ENCODE measurements at regions not wholly inside any gene's neighbourhood (a gene's known extent, or its start where the extent isn't known, plus 50 kb on each side); places are given as distances from the start of the nearest gene placed in this dataset.
A peak's percentile ranks its signal among the peaks of the same experiment; 100 is the strongest.

DNA sequence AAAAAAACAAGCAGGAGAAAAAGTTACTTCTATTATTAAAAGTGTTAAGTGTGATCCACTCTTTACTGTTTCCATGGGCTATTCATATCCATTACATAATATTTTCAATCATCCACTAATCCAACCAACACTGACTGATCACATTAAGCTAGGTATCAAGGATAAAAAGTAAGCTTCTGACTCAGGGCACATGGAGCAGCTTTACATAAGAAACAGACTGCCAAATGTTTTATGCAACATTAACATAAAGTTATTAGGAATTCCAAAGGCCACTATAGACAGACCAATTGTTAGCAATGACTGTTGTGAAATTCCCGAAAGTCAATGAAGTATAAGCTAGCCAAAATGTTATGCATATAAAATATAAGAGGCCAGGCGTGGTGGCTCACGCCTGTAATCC is 277.6 kb downstream of the ZEB2 start:
- DNase-seq (ENCODE audit: low read depth, low spot score) = no peak

DNA sequence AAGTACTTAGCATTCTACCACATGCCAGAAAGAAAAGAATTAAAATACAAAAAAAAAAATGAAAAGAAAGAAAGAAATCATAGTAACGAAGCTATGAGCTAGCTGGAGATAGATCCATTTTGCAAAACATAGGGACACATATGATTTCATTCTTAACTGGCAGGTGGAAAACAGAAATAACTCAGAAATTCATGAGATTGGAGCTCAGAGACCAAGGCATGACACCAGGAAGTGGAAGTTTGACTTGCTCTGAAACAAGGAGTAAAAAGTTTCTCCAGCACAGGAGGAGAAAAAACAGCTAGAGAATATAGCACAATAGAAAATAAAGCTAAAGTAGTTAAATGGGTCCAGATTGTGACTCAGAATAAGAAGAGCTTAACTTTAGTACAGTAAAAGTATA is 278.1 kb downstream of the ZEB2 start:
- no peak for DNase-seq (ENCODE audit: low read depth, low spot score)

DNA sequence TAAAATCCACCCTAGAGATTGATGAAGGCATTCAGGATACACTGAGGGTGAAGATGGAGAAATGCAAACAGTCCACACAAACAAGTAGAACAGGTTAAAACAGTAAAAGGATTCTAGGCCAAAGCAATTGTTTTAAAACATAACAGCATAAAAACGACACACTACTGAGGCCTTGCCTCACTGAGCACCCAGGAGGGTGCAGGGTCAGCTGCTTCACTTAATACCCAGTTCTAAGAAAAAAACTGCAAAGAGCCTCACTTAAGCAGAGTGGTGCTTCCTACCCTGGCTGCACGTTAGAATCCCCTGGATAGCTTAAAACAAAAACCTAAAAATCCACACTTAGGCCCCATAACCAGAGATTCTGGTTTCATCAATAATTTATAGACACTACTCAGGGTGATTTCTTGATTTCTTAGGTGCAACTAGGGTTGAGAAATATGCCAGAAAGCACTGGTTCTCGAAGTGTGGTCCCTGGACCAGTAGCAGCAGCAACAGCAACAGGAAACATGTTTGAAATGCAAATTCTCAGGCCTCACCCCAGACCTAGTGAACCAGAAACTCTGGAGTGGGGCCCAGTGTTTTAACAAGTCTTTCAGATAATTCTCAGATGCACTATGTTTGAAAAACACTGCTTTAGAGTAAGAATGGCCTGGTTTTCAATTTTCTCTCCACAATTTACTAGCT is 279.1 kb downstream of the ZEB2 start:
- DNase-seq (ENCODE audit: low read depth, low spot score) = no peak

DNA sequence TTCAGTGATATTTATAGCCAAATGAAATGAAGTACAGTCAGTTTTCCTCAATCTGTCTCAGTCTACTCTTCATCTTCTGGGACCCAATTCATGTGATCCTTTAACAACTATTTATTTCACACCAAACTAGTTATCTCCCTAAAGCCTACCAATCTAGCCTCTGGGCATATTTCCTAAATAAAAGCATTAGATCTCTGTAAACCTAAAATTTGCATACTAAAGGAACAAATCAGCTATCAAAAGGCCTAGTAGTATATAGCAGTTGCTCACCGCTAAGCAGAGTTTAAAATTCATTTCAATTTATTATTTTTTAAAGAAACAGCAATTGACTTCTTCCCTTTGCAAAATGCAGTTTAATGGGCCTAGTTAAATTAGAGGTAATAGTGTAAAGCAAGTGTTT is 280.2 kb downstream of the ZEB2 start:
- no peak for DNase-seq (ENCODE audit: low read depth, low spot score)

DNA sequence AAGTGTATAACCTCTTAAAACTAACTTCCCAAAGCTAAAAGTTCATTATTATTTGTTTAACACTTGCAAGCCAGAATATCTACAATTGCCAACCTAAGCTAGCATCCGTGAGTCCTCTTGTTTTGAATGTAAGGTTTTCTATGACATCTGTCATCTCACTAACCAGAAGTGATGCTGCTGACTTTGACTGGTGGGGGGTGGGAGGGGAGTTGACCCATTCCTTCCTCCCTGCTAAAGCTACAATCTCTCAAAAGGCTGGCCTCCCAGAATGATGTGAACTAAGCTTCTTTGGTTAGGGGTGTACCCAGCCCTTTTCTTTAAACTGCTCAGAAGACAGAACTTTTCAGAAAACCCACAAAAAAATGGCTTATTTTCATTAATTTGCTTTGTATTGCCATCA is 280.6 kb downstream of the ZEB2 start:
- no peak for DNase-seq (ENCODE audit: low read depth, low spot score)

DNA sequence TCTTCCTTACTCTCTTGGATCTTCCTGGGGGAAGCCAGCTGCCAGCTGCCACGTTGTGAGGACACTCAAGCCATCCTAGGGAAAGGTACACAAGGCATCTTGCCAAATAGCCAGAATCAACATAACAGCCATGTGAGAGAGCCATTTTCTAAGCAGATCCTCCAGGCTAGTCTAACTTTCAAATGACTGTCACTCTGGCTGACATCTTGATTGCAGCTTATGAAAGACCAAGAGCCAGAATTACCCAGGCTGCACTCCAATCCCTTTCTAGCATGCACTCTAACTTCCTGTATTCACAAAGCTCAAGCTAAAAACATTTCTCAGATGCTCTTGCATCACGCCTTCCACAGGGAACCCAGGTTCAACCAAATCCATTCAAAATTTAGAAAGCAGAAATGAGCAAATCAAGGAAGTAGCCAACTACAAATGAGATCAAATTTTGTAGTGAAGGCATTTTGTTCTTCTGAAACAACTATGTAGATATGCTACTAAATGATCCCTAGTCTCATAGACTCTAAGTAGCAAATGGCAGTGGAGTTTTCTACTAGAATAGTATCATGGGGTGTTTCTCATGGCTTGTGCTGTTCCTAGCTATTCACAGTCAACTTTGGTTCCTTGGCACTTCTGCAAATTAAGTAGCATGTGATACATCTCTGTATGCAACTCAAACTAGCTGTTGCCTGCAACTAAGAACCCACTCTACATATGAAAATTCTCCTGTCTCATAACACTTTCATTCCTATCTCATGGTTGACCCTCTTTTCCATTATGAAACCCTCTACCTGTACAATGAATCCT is 281.9 kb downstream of the ZEB2 start:
- no peak for DNase-seq (ENCODE audit: low read depth, low spot score)

DNA sequence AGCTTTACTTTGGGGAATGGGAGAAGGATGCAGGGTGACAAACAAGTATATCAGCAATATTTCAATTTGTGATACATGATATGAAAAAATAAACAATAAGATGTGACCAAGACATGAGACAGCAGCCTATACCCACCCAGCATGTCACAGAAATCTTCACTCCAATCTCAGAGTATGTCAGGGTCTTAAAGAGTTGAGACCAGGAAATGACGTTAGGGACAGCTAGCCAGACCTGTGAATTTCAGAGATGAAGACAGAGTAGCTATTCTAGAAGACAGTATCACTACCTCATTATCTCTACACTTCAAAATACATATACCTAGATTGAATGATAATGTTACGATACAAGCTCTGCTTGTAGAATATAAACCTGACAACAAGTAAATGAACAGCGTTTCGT is 282.8 kb downstream of the ZEB2 start:
- DNase-seq (ENCODE audit: low read depth, low spot score) = no peak

DNA sequence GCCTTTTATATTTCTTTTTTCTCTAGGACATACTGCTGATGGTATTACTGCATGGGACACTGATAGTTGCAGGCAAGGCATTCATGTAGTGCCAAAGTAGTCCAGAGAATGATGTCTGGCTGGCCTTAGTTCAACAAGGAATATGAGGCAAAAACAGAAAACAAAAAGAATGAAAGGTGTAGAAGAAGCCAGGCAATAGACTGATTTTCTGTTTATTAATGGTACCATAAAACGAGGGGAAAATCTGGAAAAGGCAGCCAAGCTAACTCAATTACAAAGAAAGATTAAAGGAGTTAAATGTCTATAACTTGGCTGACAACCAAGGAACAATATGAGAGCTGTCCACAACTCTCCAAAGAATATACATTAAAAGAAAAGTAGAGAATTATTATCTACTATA is 284.9 kb downstream of the ZEB2 start:
- DNase-seq (ENCODE audit: low read depth, low spot score) = no peak

DNA sequence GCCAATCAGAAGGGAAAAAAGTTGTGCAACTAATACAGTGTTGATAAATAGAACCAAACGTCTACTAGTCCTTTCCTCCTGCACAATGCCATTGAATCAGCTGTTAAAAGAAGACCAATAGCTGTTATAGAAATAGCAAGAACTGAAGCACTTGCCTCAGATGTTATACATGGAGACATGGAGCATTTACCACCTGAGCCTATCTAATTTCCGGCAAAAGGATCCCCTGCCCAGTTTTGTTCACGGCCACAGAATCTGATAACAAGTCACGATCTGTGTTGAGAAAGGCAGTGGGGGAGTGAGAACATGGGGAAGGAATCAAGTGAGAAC is 285.4 kb downstream of the ZEB2 start:
- DNase-seq (ENCODE audit: low read depth, low spot score) = no peak

DNA sequence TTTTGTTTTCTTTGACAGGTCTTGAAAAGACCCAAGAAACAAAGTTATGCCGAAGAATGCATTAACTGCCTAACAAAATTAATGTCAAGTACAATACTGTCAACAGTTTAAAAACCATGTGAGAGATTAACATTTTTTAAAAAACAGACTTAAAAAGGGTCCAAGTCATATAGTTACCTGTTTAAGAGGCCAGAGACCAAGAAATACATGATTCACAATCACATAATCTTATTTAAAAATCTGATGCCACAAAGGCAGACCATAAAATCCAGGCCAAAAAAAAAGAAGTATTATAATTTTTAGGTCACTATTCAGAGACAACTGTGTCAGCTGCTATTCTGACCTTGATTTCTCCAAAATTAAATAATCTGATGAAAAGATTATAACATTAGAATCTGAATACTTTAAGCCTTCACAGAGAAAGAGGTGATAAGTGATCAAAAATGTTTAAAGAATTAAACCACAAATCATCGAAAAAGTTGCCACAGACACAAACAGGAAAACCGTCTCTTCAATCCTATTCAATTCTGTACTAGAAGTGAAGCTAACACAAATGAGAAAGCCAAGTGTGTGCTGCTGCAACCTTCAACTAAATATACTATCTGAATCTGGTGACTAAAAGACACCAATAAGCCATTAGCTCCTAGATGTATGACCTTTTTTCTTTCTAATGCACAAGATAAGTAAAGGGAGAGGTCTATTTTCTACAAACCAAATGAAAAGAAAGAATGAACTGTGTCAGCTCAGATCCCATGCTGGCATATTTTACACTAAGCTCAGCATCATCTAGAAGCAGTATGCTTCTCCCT is 286.0 kb downstream of the ZEB2 start:
- DNase-seq (ENCODE audit: low read depth, low spot score) = no peak

DNA sequence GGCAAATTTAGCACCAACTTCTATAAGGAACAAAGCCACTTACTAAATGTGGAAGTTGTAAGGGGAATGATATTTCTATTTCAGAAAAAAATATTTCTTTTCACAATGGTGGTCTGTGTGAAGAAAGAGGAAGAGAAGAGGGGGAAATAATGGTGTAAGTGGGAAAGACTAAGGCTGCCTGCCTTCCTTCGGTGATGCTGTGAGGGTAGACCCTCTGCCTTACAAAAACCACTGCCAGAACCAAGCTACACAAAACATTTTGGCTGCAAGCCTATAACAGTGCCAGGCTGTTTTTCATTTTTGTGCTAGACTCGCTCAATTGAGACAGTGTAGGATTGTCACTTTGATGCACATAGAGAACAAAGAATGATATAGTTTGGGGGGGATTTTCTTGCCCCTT is 286.6 kb downstream of the ZEB2 start:
- peak; percentile 3 for DNase-seq (ENCODE audit: low read depth, low spot score)

DNA sequence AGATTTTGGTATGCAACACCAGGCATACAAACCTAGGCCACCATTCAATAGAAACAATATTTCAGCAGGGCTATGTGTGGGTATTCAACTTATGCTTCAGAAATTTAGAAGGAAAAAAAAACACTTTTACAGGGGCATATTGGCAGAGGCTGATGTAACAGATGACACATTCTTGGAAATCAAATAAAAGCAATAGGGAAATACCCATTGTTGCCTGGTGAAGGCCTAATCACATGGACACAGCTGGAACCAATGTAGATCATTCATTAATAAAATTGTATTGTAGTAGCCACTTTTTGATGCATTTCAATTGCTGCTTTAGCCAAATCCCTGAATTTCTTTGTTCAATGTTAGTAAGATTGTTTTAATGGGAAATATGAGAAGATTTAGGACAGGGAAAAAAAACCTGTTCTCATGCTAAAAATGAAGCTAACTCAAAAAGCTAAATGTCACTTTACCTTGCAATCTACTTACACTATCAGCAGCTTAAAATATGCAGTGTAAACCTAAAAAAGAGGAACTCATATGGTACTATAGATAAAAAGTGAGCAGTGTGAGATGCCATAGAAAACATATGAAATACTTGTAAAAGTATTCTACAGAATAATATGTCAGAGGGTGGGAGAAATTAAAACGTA is 289.4 kb downstream of the ZEB2 start:
- no peak for DNase-seq (ENCODE audit: low read depth, low spot score)

DNA sequence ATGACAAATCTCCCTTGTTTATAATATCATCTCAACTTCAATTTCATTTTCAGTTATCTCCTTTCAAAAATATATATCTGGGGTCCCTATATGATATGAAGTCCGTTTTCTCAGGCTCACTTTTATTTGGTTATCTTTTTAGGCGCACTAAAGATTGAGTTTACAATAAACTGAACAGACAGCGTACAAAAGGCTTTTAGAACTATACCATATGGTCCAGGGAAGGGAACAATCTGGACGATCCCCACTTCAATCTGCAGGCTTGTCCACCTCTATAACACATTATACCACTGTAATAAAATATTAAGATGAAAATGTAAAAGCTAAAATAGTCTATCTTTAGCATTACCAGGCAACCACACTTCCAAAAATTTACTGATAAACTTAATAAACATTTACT is 289.9 kb downstream of the ZEB2 start:
- DNase-seq (ENCODE audit: low read depth, low spot score) = no peak

DNA sequence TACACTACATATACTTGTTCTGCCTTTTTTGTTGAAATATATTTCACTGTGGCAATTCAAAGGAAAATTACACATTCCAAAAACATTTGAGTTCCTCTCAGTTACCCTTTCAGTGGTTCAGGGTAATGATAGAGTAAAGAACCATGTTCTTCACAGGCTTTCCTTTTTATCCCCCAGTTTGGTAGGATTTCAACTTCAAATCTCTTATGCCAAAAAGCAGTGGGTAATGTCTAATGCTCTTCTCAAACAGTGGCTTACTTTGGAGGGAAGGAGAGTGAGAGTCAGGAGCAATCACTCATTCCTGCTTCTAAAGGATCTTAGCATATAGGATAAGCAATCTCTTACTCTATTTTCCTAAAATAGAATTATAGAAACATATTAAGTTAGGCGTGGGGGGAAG is 290.6 kb downstream of the ZEB2 start:
- no peak for DNase-seq (ENCODE audit: low read depth, low spot score)

DNA sequence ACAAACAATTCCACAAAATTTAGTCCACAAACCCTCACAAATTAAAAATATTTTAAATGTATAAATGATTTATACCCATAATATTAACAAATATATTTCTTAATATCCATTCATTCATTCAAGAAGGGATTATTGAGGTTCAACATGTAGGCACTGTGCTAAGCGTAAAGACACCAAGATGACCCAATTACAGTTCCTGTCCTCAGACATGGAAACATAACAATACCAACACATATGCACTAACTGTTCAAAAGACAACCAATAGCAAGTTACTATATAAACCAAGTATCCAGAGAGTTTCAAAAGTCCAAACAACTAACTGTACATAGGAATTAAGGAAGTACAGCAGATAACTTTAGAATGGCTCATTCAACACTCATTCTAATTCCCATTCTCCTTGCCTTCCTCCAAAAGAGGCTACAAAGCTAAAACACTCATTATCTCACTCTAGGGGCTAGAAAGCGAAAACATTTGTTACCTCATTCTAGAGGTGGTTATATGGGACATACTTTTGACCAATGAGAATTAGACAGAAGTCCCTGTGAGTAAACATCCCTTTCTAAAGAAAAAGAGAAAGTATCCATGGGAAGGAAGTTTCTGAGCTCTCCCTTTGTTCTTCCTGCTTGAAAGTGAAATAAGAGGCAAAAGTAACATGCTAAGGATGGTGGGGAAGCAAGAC is 292.4 kb downstream of the ZEB2 start:
- DNase-seq (ENCODE audit: low read depth, low spot score) = no peak

DNA sequence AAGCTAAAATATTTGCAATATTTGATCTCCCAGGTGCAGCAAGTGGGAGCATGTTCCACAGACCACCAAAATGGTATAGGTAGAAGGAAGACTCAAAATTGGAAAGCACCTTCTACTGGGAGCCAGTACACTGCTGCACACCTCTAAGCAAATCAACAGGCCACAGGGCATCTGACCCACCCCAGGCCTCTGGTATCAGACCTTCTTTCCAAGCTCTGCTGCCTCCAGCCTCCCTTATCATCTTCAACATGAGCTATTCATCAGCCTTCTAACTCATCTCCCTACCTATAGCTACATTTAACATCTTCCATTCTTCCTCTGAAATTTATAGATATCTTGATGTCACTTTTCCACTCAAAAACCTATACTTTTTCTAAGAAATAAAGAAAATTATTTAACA is 294.8 kb downstream of the ZEB2 start:
- DNase-seq (ENCODE audit: low read depth, low spot score) = no peak

DNA sequence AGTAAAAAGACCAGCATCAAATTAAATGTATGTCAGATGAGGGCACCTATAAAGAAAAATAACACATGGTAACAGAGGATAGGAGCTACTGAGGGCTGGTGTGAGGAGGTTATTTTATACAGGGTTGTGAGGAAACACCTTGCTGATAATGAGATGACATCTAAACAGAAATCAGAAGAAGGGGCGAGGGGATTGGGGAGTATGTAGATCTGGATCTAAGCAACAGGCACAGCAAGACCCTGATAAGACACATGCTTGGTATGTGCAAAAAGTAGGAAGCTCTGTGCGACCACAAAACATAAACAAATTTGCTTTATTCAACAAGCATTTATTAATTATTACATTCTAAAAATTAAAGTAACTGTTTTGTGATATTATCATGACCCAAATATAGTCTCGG is 295.4 kb downstream of the ZEB2 start:
- DNase-seq (ENCODE audit: low read depth, low spot score) = no peak

DNA sequence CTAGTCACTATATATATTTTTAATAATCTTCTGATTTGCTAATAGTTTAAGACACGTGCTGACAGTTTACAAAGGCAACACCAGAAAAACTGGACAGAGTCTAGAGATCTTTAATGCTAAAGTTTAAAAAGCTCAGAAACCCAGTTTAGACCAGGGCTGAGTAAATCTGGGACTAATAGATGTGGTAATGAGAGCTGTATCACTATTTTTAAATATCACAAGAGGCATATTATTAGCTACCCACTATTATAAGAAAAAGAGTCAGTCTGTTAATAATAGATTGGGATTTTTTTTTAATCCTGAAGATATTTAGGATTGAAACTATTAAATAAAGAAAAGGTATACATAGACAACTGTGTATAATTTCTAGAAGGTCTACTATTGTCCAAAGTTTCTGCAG is 299.9 kb downstream of the ZEB2 start:
- no peak for DNase-seq (ENCODE audit: low read depth, low spot score)

DNA sequence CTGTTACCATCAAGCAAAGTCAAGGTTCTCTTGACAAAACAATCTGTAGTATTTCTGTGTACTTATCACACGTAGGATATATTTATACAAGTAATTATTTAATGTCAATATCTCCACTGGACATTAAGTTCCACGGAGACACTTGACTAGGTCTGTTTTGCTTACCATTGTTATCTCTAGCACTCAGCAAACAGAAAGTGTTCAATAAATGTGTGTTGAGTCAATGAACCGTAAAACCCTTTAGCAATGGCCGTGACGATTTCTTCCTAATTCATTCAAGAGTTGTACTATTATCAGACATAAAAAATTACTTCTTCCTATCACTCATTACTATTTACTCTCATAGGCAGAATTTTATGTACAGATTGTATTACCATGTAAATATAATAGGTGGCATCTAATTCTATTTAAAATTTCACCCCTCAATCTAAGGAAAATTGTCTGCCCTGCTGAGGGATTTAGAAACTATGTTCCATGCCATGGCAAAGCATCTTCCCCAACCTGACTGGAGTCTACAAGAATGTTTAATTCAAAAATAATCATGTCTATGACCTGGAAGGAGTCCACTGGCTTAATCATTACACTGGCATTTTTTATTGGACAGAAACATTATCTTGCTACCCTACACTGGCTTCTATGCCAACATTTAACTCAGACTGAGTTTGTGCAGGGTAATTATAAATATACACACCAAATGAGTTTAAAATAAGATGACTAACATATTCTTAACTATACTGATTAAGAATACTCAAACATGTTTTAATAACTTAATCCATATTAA is 301.9 kb downstream of the ZEB2 start:
- DNase-seq (ENCODE audit: low read depth, low spot score) = peak; percentile 19

DNA sequence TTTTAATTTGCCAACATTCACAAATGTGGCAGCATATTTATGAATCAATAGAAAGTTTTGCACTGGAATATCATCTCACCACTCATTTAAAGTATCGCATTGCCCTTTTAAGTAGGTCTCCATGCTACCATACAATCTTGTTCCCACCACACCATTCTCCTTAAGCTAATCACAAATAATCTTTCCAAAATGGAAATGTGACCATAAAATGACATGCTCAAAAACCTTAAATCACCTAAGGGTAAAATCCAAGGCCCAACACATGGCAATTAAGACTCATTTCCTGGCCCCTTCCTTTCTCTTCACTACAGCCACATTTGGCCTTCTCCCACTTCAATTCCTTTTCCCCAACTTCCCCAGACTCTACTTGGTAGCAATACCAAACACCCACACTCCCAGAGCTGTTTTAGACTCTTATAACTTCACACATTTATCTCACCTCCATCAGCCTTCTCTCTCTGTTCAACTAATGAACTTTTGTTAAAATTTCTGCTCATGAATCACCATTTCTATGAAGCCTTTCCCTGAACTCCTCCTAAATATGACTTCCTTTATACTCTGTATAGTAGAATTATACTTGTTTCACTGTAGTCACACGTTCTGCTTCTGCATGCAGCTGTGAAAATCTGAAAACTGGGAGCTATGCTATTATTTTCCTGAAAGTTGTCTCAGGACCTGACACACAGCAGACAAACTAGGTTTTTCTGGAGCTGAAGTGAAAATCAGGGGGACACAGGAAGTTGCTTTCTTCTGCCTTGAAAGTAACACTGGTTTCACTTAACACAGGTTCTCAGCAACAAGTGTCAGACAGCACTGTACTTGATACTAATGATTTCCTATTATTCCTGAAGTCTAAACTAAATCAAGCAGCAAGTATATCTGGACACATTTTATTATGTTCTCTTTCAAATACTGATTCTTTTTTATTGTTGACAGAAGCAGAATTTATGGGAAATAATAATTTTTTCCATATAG is 303.9 kb downstream of the ZEB2 start:
- no peak for DNase-seq (ENCODE audit: low read depth, low spot score)
